Loucy (cell line): ENCODE measurements at regions not wholly inside any gene's neighbourhood (a gene's known extent, or its start where the extent isn't known, plus 50 kb on each side); places are given as distances from the start of the nearest gene placed in this dataset.

Source experiments
- H2AFZ ChIP-seq: fragments of 200-600 bp; sonication (generic); 2 replicates; pipeline ENCODE4 v1.6.0; 2016; ENCODE audit warnings: antibody characterized with exemption, mild to moderate bottlenecking, low read length, moderate library complexity
- H3F3A ChIP-seq: fragments of 200-600 bp; 2 replicates; pipeline ENCODE4 v1.6.0; 2016; ENCODE audit warnings: antibody characterized with exemption, low read depth, mild to moderate bottlenecking
- H3K27me3 ChIP-seq: fragments of 200-600 bp; sonication (generic); 2 replicates; pipeline ENCODE4 v1.6.1; 2014; ENCODE audit warnings: low read length, mild to moderate bottlenecking; ENCODE audit not compliant: insufficient read depth, poor library complexity, severe bottlenecking
- H3K36me3 ChIP-seq: fragments of 200-600 bp; sonication (generic); 2 replicates; pipeline ENCODE4 v1.6.1; 2016; ENCODE audit warnings: low read length; ENCODE audit not compliant: insufficient read depth
- H3K4me1 ChIP-seq: fragments of 200-600 bp; sonication (generic); 2 replicates; pipeline ENCODE4 v1.5.1; 2014; ENCODE audit warnings: low read length, mild to moderate bottlenecking; ENCODE audit not compliant: insufficient read depth, poor library complexity, severe bottlenecking
- H3K4me2 ChIP-seq: fragments of 200-600 bp; sonication (generic); 2 replicates; pipeline ENCODE4 v1.6.0; 2014; ENCODE audit warnings: antibody characterized with exemption, low read length, low read depth, mild to moderate bottlenecking; ENCODE audit not compliant: poor library complexity, severe bottlenecking
- H3K4me3 ChIP-seq: fragments of 200-600 bp; sonication (generic); 2 replicates; pipeline ENCODE4 v1.5.1; 2014; ENCODE audit warnings: low read length, mild to moderate bottlenecking, mixed read lengths; ENCODE audit not compliant: poor library complexity, severe bottlenecking
- H3K79me2 ChIP-seq: fragments of 200-600 bp; sonication (generic); 2 replicates; pipeline ENCODE4 v1.6.1; 2014; ENCODE audit warnings: low read length; ENCODE audit not compliant: insufficient read depth
- H3K9ac ChIP-seq: fragments of 200-600 bp; sonication (generic); 2 replicates; pipeline ENCODE4 v1.6.0; 2014; ENCODE audit warnings: mild to moderate bottlenecking, low read depth, low read length, moderate library complexity; ENCODE audit not compliant: poor library complexity, severe bottlenecking
- H3K9me2 ChIP-seq: fragments of 200-600 bp; sonication (generic); replicated peaks from 2 replicates; pipeline ENCODE4 v1.6.1; 2016; ENCODE audit warnings: low read depth, low read length, mixed read lengths
- H3K9me3 ChIP-seq: fragments of 200-600 bp; sonication (generic); 2 replicates; pipeline ENCODE4 v1.6.1; 2014; ENCODE audit warnings: mild to moderate bottlenecking, antibody characterized with exemption, low read length, low read depth; ENCODE audit not compliant: insufficient read depth
- H4K20me1 ChIP-seq: fragments of 200-600 bp; sonication (generic); 2 replicates; pipeline ENCODE4 v1.6.0; 2014; ENCODE audit warnings: antibody characterized with exemption, low read length, mild to moderate bottlenecking; ENCODE audit not compliant: insufficient read depth, poor library complexity, severe bottlenecking
- CTCF ChIP-seq: fragments of 200-600 bp; sonication (generic); conservative IDR thresholded peaks from 2 replicates; pipeline ENCODE4 v1.5.1; 2014; ENCODE audit warnings: mild to moderate bottlenecking, antibody characterized with exemption, low read length
- EZH2phosphoT487 ChIP-seq: fragments of 200-600 bp; IDR thresholded peaks from 2 replicates; pipeline ENCODE4 v1.6.1; 2018; ENCODE audit warnings: antibody characterized with exemption, mild to moderate bottlenecking, moderate library complexity, borderline replicate concordance

GRCh38 chr2:60281730-60282129, 271.7 kb downstream of the BCL11A start:
- Histone ChIP-seq H3K4me1 (no peaks in the 10 kb centered on the region), H3K27me3 (no peaks in the 10 kb centered on the region), H2AFZ (no peak overlapping the region), H3K4me3 (no peak overlapping the region), H4K20me1 (no peaks in the 10 kb centered on the region), H3K79me2 (no peaks in the 10 kb centered on the region), H3K36me3 (no peaks in the 10 kb centered on the region), H3F3A (no peaks in the 10 kb centered on the region), H3K9me2 (no peaks in the 10 kb centered on the region), H3K9me3 (no peaks in the 10 kb centered on the region), H3K4me2 (no peak overlapping the region), H3K9ac (no peak overlapping the region)
- TF ChIP-seq CTCF (no peak), EZH2phosphoT487 (no peak)

GRCh38 chr2:60280238-60280637, 273.2 kb downstream of the BCL11A start:
- TF ChIP-seq CTCF: no peak
- TF ChIP-seq EZH2phosphoT487: no peak
- Histone ChIP-seq H3K4me1 (no peaks in the 10 kb centered on the region), H3K9ac (no peak overlapping the region), H3K4me3 (no peak overlapping the region), H3K9me3 (no peaks in the 10 kb centered on the region), H3K27me3 (no peaks in the 10 kb centered on the region), H3K9me2 (no peaks in the 10 kb centered on the region), H2AFZ (no peak overlapping the region), H3K79me2 (no peaks in the 10 kb centered on the region), H3F3A (no peaks in the 10 kb centered on the region), H4K20me1 (no peaks in the 10 kb centered on the region), H3K4me2 (no peak overlapping the region), H3K36me3 (no peaks in the 10 kb centered on the region)

- Histone ChIP-seq H3K9me3 (peaks cover 4% of the 10 kb centered on the region; the same call in 1 of the 2 replicates), H4K20me1 (no peaks in the 10 kb centered on the region), H2AFZ (no peak overlapping the region), H3K9ac (no peak overlapping the region), H3K27me3 (no peaks in the 10 kb centered on the region), H3K79me2 (no peaks in the 10 kb centered on the region), H3F3A (no peaks in the 10 kb centered on the region), H3K4me2 (no peak overlapping the region), H3K9me2 (no peaks in the 10 kb centered on the region), H3K36me3 (no peaks in the 10 kb centered on the region), H3K4me3 (no peak overlapping the region), H3K4me1 (no peaks in the 10 kb centered on the region)
- TF ChIP-seq CTCF (no peak), EZH2phosphoT487 (no peak)
Measured at GRCh38 chr2:60278906-60279305, 274.5 kb downstream of the BCL11A start.
